Liver (tissue), 8 donors: ENCODE measurements at regions not wholly inside any gene's neighbourhood (a gene's known extent, or its start where the extent isn't known, plus 50 kb on each side); places are given as distances from the start of the nearest gene placed in this dataset.

Experiments used
- DNase-seq: peaks from one replicate; pipeline ENCODE4 v3.0.0-alpha.2; 2017; ENCODE audit warnings: low spot score
- H3K27ac ChIP-seq, 2 donors: one replicate each; pipeline ENCODE4 v1.7.0; 2013; ENCODE audit warnings: inconsistent platforms in 2 of 2, low read length in 2 of 2, control low read depth in 1 of 2, low read depth in 1 of 2, mild to moderate bottlenecking in 1 of 2
- H3K27me3 ChIP-seq, 4 donors: one replicate each; pipeline versions ENCODE4 v1.6.1 to v1.7.0; 2013; ENCODE audit warnings: low read length in 3 of 4, inconsistent platforms in 1 of 4, mild to moderate bottlenecking in 1 of 4, moderate library complexity in 1 of 4; ENCODE audit not compliant: control insufficient read depth in 4 of 4, insufficient read depth in 4 of 4
- H3K36me3 ChIP-seq, 4 donors: one replicate each; pipeline versions ENCODE4 v1.6.1 to v1.7.0; 2013; ENCODE audit warnings: low read length in 3 of 4, mild to moderate bottlenecking in 3 of 4, low read depth in 1 of 4, moderate library complexity in 1 of 4; ENCODE audit not compliant: control insufficient read depth in 4 of 4, insufficient read depth in 3 of 4
- H3K4me1 ChIP-seq, 4 donors: one replicate each; pipeline versions ENCODE4 v1.6.1 to v1.7.0; 2013; ENCODE audit warnings: low read length in 3 of 4, mild to moderate bottlenecking in 3 of 4, moderate library complexity in 1 of 4; ENCODE audit not compliant: control insufficient read depth in 4 of 4, insufficient read depth in 4 of 4
- H3K4me3 ChIP-seq, 3 donors: one replicate each; pipeline versions ENCODE4 v1.6.1 to v1.7.0; 2013; ENCODE audit warnings: low read length in 3 of 3, control low read depth in 1 of 3, low read depth in 1 of 3, mild to moderate bottlenecking in 1 of 3
- H3K9ac ChIP-seq, 2 donors: one replicate each; pipeline ENCODE4 v1.7.0; 2013; ENCODE audit warnings: low read length in 2 of 2, mild to moderate bottlenecking in 2 of 2, moderate library complexity in 2 of 2, control low read depth in 1 of 2, low read depth in 1 of 2
- H3K9me3 ChIP-seq, 4 donors: one replicate each; pipeline versions ENCODE4 v1.6.1 to v1.7.0; 2013; ENCODE audit warnings: low read length in 3 of 4; ENCODE audit not compliant: control insufficient read depth in 4 of 4
- CTCF ChIP-seq: fragments of 150-350 bp; IDR thresholded peaks from 2 replicates; pipeline ENCODE4 v1.5.1; 2017; ENCODE audit warnings: improper control_type of control experiment, low read depth, low read length; ENCODE audit not compliant: missing input control
- EGR1 ChIP-seq, 2 donors: IDR thresholded peaks; 2 replicates each; pipeline ENCODE4 v1.6.1; 2016 to 2018; ENCODE audit warnings: antibody characterized with exemption in 2 of 2, low read depth in 2 of 2
- FOXA1 ChIP-seq: IDR thresholded peaks from 2 replicates; pipeline ENCODE4 v1.6.1; 2016; ENCODE audit warnings: antibody characterized with exemption
- FOXA2 ChIP-seq: IDR thresholded peaks from 2 replicates; pipeline ENCODE4 v1.6.1; 2016; ENCODE audit warnings: antibody characterized with exemption
- GABPA ChIP-seq, 2 donors: IDR thresholded peaks in 1 of 2; conservative IDR thresholded peaks in 1 of 2; 2 replicates each; pipeline ENCODE4 v1.6.1; 2016; ENCODE audit warnings: antibody characterized with exemption in 2 of 2, mild to moderate bottlenecking in 1 of 2, moderate library complexity in 1 of 2
- HNF4A ChIP-seq, 2 donors: conservative IDR thresholded peaks; 2 replicates each; pipeline ENCODE4 v1.6.1; 2016; ENCODE audit warnings: antibody characterized with exemption in 2 of 2, mild to moderate bottlenecking in 2 of 2
- HNF4G ChIP-seq: IDR thresholded peaks from 2 replicates; pipeline ENCODE4 v1.6.1; 2016; ENCODE audit warnings: antibody characterized with exemption
- JUND ChIP-seq, 2 donors: IDR thresholded peaks; 2 replicates each; pipeline ENCODE4 v1.6.1; 2016; ENCODE audit warnings: antibody characterized with exemption in 2 of 2
- MAX ChIP-seq: IDR thresholded peaks from 2 replicates; pipeline ENCODE4 v1.6.1; 2016; ENCODE audit warnings: antibody characterized with exemption
- NR2F2 ChIP-seq: IDR thresholded peaks from 2 replicates; pipeline ENCODE4 v1.6.1; 2016; ENCODE audit warnings: antibody characterized with exemption
- RAD21 ChIP-seq, 2 donors: IDR thresholded peaks; 2 replicates each; pipeline ENCODE4 v1.6.1; 2016; ENCODE audit warnings: antibody characterized with exemption in 2 of 2, mild to moderate bottlenecking in 2 of 2
- REST ChIP-seq: IDR thresholded peaks from 2 replicates; pipeline ENCODE4 v1.6.1; 2016; ENCODE audit warnings: antibody characterized with exemption, mild to moderate bottlenecking
- RXRA ChIP-seq, 2 donors: IDR thresholded peaks; 2 replicates each; pipeline ENCODE4 v1.6.1; 2017 to 2018; ENCODE audit warnings: antibody characterized with exemption in 2 of 2, mild to moderate bottlenecking in 1 of 2
- SP1 ChIP-seq: IDR thresholded peaks from 2 replicates; pipeline ENCODE4 v1.6.1; 2018; ENCODE audit warnings: antibody characterized with exemption, mild to moderate bottlenecking
- TAF1 ChIP-seq: conservative IDR thresholded peaks from 2 replicates; pipeline ENCODE4 v1.6.1; 2016; ENCODE audit warnings: antibody characterized with exemption, mild to moderate bottlenecking
- YY1 ChIP-seq: IDR thresholded peaks from 2 replicates; pipeline ENCODE4 v1.6.1; 2016; ENCODE audit warnings: antibody characterized with exemption, mild to moderate bottlenecking
- WGBS: extraction: QIAGEN DNeasy Blood & Tissue Kit; methylation state at CpG from one replicate; pipeline ENCODE4 v1.1.7; 2013; 5-methylcytosine and 5-hydroxymethylcytosine counted together
- TF ChIP-seq, protein P1 (sequence below): IDR thresholded peaks from 2 replicates; pipeline ENCODE4 v1.6.1; 2016; ENCODE audit warnings: antibody characterized with exemption
- TF ChIP-seq, protein P2 (sequence below): IDR thresholded peaks from 2 replicates; pipeline ENCODE4 v1.6.1; 2016; ENCODE audit warnings: antibody characterized with exemption
- donor health status: healthy.
- donor health status: healthy.
- donor health status: healthy.
- donor health status: healthy.
- donor health status: healthy.

GRCh38 chr16:6363896-6364607 is 968.6 kb upstream of the RBFOX1 start:
- DNase-seq: no peak
- no peak overlapping the region for H3K27ac ChIP-seq
- no peak for TF ChIP-seq HNF4G
- no peak for TF ChIP-seq FOXA1
- no peak for TF ChIP-seq FOXA2
- TF ChIP-seq TAF1: no peak
- TF ChIP-seq RAD21 (IDR thresholded peaks at IDR 0.05): no peak
- no peak for TF ChIP-seq GABPA (IDR thresholded peaks at IDR 0.05 in 1 of 2, conservative IDR thresholded peaks at IDR 0.05 in 1 of 2)
- no peak for TF ChIP-seq CTCF

GRCh38 chr16:6363396-6363795 is 969.2 kb upstream of the RBFOX1 start:
- no peak for TF ChIP-seq HNF4G
- TF ChIP-seq JUND (IDR thresholded peaks at IDR 0.05): no peak
- TF ChIP-seq, protein P1, sequence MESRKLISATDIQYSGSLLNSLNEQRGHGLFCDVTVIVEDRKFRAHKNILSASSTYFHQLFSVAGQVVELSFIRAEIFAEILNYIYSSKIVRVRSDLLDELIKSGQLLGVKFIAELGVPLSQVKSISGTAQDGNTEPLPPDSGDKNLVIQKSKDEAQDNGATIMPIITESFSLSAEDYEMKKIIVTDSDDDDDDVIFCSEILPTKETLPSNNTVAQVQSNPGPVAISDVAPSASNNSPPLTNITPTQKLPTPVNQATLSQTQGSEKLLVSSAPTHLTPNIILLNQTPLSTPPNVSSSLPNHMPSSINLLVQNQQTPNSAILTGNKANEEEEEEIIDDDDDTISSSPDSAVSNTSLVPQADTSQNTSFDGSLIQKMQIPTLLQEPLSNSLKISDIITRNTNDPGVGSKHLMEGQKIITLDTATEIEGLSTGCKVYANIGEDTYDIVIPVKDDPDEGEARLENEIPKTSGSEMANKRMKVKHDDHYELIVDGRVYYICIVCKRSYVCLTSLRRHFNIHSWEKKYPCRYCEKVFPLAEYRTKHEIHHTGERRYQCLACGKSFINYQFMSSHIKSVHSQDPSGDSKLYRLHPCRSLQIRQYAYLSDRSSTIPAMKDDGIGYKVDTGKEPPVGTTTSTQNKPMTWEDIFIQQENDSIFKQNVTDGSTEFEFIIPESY: no peak
- TF ChIP-seq NR2F2: no peak
- TF ChIP-seq REST: no peak
- TF ChIP-seq, protein P2, sequence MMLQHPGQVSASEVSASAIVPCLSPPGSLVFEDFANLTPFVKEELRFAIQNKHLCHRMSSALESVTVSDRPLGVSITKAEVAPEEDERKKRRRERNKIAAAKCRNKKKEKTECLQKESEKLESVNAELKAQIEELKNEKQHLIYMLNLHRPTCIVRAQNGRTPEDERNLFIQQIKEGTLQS: no peak
- no peak for TF ChIP-seq GABPA (IDR thresholded peaks at IDR 0.05 in 1 of 2, conservative IDR thresholded peaks at IDR 0.05 in 1 of 2)
- TF ChIP-seq EGR1 (IDR thresholded peaks at IDR 0.05; ENCODE audit: low read depth in 2 of 2): no peak
- TF ChIP-seq RAD21 (IDR thresholded peaks at IDR 0.05): no peak
- TF ChIP-seq RXRA (IDR thresholded peaks at IDR 0.05): no peak
- no peak for TF ChIP-seq TAF1
- TF ChIP-seq CTCF: no peak
- TF ChIP-seq FOXA2: no peak
- no peak for TF ChIP-seq SP1
- TF ChIP-seq YY1: no peak
- TF ChIP-seq FOXA1: no peak
- TF ChIP-seq HNF4A (conservative IDR thresholded peaks at IDR 0.05): no peak
- no peak for TF ChIP-seq MAX
- Histone ChIP-seq H3K27ac (no peak overlapping the region), H3K9ac (no peak overlapping the region), H3K9me3 (no peaks in the 10 kb centered on the region), H3K36me3 (no peaks in the 10 kb centered on the region), H3K27me3 (no peaks in the 10 kb centered on the region), H3K4me1 (no peaks in the 10 kb centered on the region), H3K4me3 (no peak overlapping the region)
- no peak for DNase-seq
- 73% methylated on average over 11 of the region's 11 CpGs for WGBS

More at GRCh38 chr16:6363896-6364607, 968.6 kb upstream of the RBFOX1 start:
- H3K27me3 ChIP-seq: no peaks in the 10 kb centered on the region
- no peaks in the 10 kb centered on the region for H3K36me3 ChIP-seq
- no peaks in the 10 kb centered on the region for H3K9me3 ChIP-seq
- no peak overlapping the region for H3K4me3 ChIP-seq
- no peaks in the 10 kb centered on the region for H3K4me1 ChIP-seq
- no peak overlapping the region for H3K9ac ChIP-seq
- WGBS: 63% methylated on average over 6 of the region's 6 CpGs
